ENCODE measurements at regions not wholly inside any gene's neighbourhood (a gene's known extent, or its start where the extent isn't known, plus 50 kb on each side); places are given as distances from the start of the nearest gene placed in this dataset.

- H3K27me3 ChIP-seq (ENCODE audit: insufficient read depth, low read depth) = no peaks in the 10 kb centered on the region
- H3K9me2 ChIP-seq (ENCODE audit: insufficient read depth) = no peaks in the 10 kb centered on the region
- no peak overlapping the region for H3K4me3 ChIP-seq
- H3K36me3 ChIP-seq (ENCODE audit: low read depth) = no peaks in the 10 kb centered on the region
- intact Hi-C loops (cut with micrococcal nuclease; ENCODE audit: unreplicated experiment) = no loop called here
- no peaks in the 10 kb centered on the region for H4K20me1 ChIP-seq (ENCODE audit: insufficient read depth)
- TF ChIP-seq CTCF (conservative IDR thresholded peaks at IDR 0.05) = no peak
- TF ChIP-seq EZH2 (IDR thresholded peaks at IDR 0.05; ENCODE audit: low read depth) = no peak
- no peaks in the 10 kb centered on the region for H3K9me3 ChIP-seq (ENCODE audit: insufficient read depth, low read depth)
- POLR2A ChIA-PET (ENCODE audit: unreplicated experiment) = no interaction called here
- H3K27ac ChIP-seq = no peak overlapping the region
- no peaks in the 10 kb centered on the region for H3K79me2 ChIP-seq (ENCODE audit: low read depth)
- BruUV-seq (replicated peaks) = no TSS peak
- no peak overlapping the region for H2AFZ ChIP-seq
- no peaks in the 10 kb centered on the region for H3K4me1 ChIP-seq (replicated peaks; ENCODE audit: insufficient read depth)
- H3F3A ChIP-seq (ENCODE audit: insufficient read depth, low read depth) = no peaks in the 10 kb centered on the region
- DNase-seq = no peak
- no peak overlapping the region for H3K4me2 ChIP-seq
- CTCF ChIA-PET = no interaction called here
These were observed 959.2 kb downstream of the FAM133A start for GRCh38 chrX:94633237-94633636.

DNA sequence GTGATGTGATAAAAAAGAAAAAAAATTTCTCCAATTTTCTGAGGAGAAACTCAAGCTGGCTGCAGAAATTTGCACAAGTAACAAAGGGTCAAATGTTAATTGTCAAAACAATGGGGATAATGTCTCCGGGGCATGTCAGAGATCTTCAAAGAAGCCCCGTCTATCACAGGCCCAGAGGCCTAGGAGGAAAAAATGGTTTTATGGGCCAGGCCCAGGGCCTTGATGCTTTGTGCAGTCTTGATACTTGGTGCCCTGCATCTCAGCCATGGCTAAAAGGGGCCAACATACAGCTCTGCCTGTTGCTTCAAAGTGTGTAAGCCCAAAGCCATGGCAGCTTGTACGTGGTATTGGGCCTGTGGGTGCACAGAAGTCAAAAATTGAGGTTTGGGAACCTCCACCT, 961.0 kb downstream of the FAM133A start:
- H3K27ac ChIP-seq = no peak overlapping the region
- TF ChIP-seq EZH2 (IDR thresholded peaks at IDR 0.05; ENCODE audit: low read depth) (no peak), CTCF (conservative IDR thresholded peaks at IDR 0.05) (no peak)
- DNase-seq = no peak
- no peaks in the 10 kb centered on the region for H3K79me2 ChIP-seq (ENCODE audit: low read depth)
- no peak overlapping the region for H2AFZ ChIP-seq
- POLR2A ChIA-PET (ENCODE audit: unreplicated experiment) = no interaction called here
- H3K4me1 ChIP-seq (replicated peaks; ENCODE audit: insufficient read depth) = no peaks in the 10 kb centered on the region
- H3K4me2 ChIP-seq = no peak overlapping the region
- H3F3A ChIP-seq (ENCODE audit: insufficient read depth, low read depth) = no peaks in the 10 kb centered on the region
- H3K27me3 ChIP-seq (ENCODE audit: insufficient read depth, low read depth) = no peaks in the 10 kb centered on the region
- CTCF ChIA-PET = no interaction called here
- no peaks in the 10 kb centered on the region for H4K20me1 ChIP-seq (ENCODE audit: insufficient read depth)
- intact Hi-C loops (cut with micrococcal nuclease; ENCODE audit: unreplicated experiment) = no loop called here
- no peaks in the 10 kb centered on the region for H3K9me2 ChIP-seq (ENCODE audit: insufficient read depth)
- no peak overlapping the region for H3K4me3 ChIP-seq
- H3K36me3 ChIP-seq (ENCODE audit: low read depth) = no peaks in the 10 kb centered on the region
- BruUV-seq (replicated peaks) = no TSS peak
- no peaks in the 10 kb centered on the region for H3K9me3 ChIP-seq (ENCODE audit: insufficient read depth, low read depth)

DNA sequence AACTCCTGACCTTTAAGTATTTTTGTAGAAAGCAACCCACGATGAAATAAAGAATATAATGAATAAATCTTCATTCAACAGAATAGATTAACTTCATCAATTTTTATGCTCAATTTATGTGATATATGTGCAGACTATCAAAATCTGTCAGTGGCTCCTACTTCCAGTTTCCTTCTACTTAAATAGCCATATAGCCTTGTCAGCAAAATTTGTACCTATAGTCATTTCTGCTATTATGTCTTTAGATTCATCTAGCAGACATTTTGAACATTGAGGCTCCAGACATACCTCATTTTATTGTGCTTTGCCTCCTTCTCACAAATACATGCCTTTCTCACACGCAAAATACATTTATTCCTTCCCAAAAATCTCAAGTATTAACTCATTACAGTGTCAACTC, 971.7 kb downstream of the FAM133A start:
- Histone ChIP-seq H3K36me3 (ENCODE audit: low read depth) (no peaks in the 10 kb centered on the region), H3F3A (ENCODE audit: insufficient read depth, low read depth) (no peaks in the 10 kb centered on the region), H3K9me2 (ENCODE audit: insufficient read depth) (no peaks in the 10 kb centered on the region), H2AFZ (no peak overlapping the region), H3K4me1 (replicated peaks; ENCODE audit: insufficient read depth) (no peaks in the 10 kb centered on the region), H3K9me3 (ENCODE audit: insufficient read depth, low read depth) (no peaks in the 10 kb centered on the region), H4K20me1 (ENCODE audit: insufficient read depth) (no peaks in the 10 kb centered on the region), H3K4me2 (no peak overlapping the region), H3K27me3 (ENCODE audit: insufficient read depth, low read depth) (no peaks in the 10 kb centered on the region), H3K4me3 (no peak overlapping the region), H3K79me2 (ENCODE audit: low read depth) (no peaks in the 10 kb centered on the region), H3K27ac (no peak overlapping the region)
- TF ChIP-seq CTCF (conservative IDR thresholded peaks at IDR 0.05) (no peak), EZH2 (IDR thresholded peaks at IDR 0.05; ENCODE audit: low read depth) (no peak)
- no TSS peak for BruUV-seq (replicated peaks)
- intact Hi-C loops (cut with micrococcal nuclease; ENCODE audit: unreplicated experiment) = no loop called here
- ChIA-PET POLR2A (ENCODE audit: unreplicated experiment) (no interaction called here), CTCF (no interaction called here)
- DNase-seq = no peak

Measured in PC-9 (cell line).